H9 (cell line): ENCODE measurements at regions not wholly inside any gene's neighbourhood (a gene's known extent, or its start where the extent isn't known, plus 50 kb on each side); places are given as distances from the start of the nearest gene placed in this dataset.

Experiments
- DNase-seq: peaks from one replicate; pipeline ENCODE4 v3.0.0-alpha.2; 2017
- H2AFZ ChIP-seq: one replicate; pipeline ENCODE4 v1.6.1; 2013; ENCODE audit warnings: mild to moderate bottlenecking, low read length, control low read depth, moderate library complexity
- H2AK5ac ChIP-seq: 2 replicates; pipeline ENCODE4 v1.6.1; 2013; ENCODE audit warnings: low read length, control low read depth, mixed read lengths; ENCODE audit not compliant: insufficient read length
- H2BK120ac ChIP-seq: one replicate; pipeline ENCODE4 v1.6.1; 2013; ENCODE audit warnings: low read depth, mild to moderate bottlenecking, low read length, control low read depth, inconsistent platforms; ENCODE audit not compliant: poor library complexity, severe bottlenecking
- H2BK12ac ChIP-seq: 2 replicates; pipeline ENCODE4 v1.6.1; 2013; ENCODE audit warnings: low read length, control low read depth, mixed read lengths, low read depth; ENCODE audit not compliant: insufficient read length
- H2BK15ac ChIP-seq: 2 replicates; pipeline ENCODE4 v1.6.1; 2013; ENCODE audit warnings: low read depth, low read length, control low read depth
- H2BK20ac ChIP-seq: one replicate; pipeline ENCODE4 v1.6.1; 2013; ENCODE audit warnings: low read depth, mild to moderate bottlenecking, low read length, control low read depth, inconsistent platforms; ENCODE audit not compliant: poor library complexity, severe bottlenecking
- H2BK5ac ChIP-seq: 2 replicates; pipeline ENCODE4 v1.6.1; 2013; ENCODE audit warnings: low read length, control low read depth, mixed read lengths; ENCODE audit not compliant: insufficient read length
- H3K14ac ChIP-seq: 2 replicates; pipeline ENCODE4 v1.6.1; 2013; ENCODE audit warnings: low read length, control low read depth; ENCODE audit not compliant: insufficient read depth
- H3K18ac ChIP-seq: 2 replicates; pipeline ENCODE4 v1.6.1; 2013; ENCODE audit warnings: low read depth, mild to moderate bottlenecking, mixed read lengths, low read length, control low read depth; ENCODE audit not compliant: insufficient read length
- H3K23ac ChIP-seq: 2 replicates; pipeline ENCODE4 v1.6.1; 2013; ENCODE audit warnings: low read length, control low read depth, mixed read lengths, low read depth; ENCODE audit not compliant: insufficient read length
- H3K23me2 ChIP-seq: 2 replicates; pipeline ENCODE4 v1.6.1; 2013; ENCODE audit warnings: low read depth, mild to moderate bottlenecking, mixed read lengths, low read length, control low read depth; ENCODE audit not compliant: insufficient read length, poor library complexity, severe bottlenecking
- H3K27ac ChIP-seq: 2 replicates; pipeline ENCODE4 v1.5.1; 2013; ENCODE audit warnings: low read length, control low read depth, mixed read lengths, low read depth; ENCODE audit not compliant: insufficient read length
- H3K27me3 ChIP-seq: 2 replicates; pipeline ENCODE4 v1.6.1; 2013; ENCODE audit warnings: low read length, control low read depth, inconsistent platforms; ENCODE audit not compliant: insufficient read depth
- H3K4ac ChIP-seq: 2 replicates; pipeline ENCODE4 v1.6.1; 2013; ENCODE audit warnings: low read depth, mild to moderate bottlenecking, control low read depth, inconsistent platforms, low read length, moderate library complexity
- H3K4me1 ChIP-seq: 2 replicates; pipeline ENCODE4 v1.6.1; 2013; ENCODE audit warnings: low read length, control low read depth, inconsistent platforms; ENCODE audit not compliant: insufficient read depth
- H3K4me2 ChIP-seq: 2 replicates; pipeline ENCODE4 v1.6.1; 2013; ENCODE audit warnings: low read length, control low read depth, mixed read lengths; ENCODE audit not compliant: insufficient read length, insufficient read depth
- H3K56ac ChIP-seq: 2 replicates; pipeline ENCODE4 v1.6.1; 2013; ENCODE audit warnings: low read depth, mild to moderate bottlenecking, mixed read lengths, low read length, control low read depth; ENCODE audit not compliant: insufficient read length
- H3K79me1 ChIP-seq: 2 replicates; pipeline ENCODE4 v1.6.1; 2013; ENCODE audit warnings: low read depth, mild to moderate bottlenecking, moderate library complexity, low read length, control low read depth, inconsistent platforms; ENCODE audit not compliant: insufficient read depth, poor library complexity, severe bottlenecking
- H3K79me2 ChIP-seq: 2 replicates; pipeline ENCODE4 v1.6.1; 2013; ENCODE audit warnings: low read length, control low read depth, inconsistent platforms; ENCODE audit not compliant: insufficient read depth
- H3K9ac ChIP-seq: 2 replicates; pipeline ENCODE4 v1.6.1; 2013; ENCODE audit warnings: low read length, control low read depth, mixed read lengths; ENCODE audit not compliant: insufficient read length; ENCODE audit errors: extremely low read depth
- H3K9me3 ChIP-seq: one replicate; pipeline ENCODE4 v1.6.1; 2013; ENCODE audit warnings: low read depth, low read length, inconsistent platforms; ENCODE audit not compliant: control insufficient read depth
- H3T11ph ChIP-seq: one replicate; pipeline ENCODE4 v1.6.1; 2013; ENCODE audit warnings: mild to moderate bottlenecking, low read length, control low read depth, inconsistent platforms
- H4K20me1 ChIP-seq: one replicate; pipeline ENCODE4 v1.6.1; 2013; ENCODE audit not compliant: control insufficient read depth, insufficient read length, insufficient read depth
- H4K5ac ChIP-seq: 2 replicates; pipeline ENCODE4 v1.6.1; 2013; ENCODE audit warnings: low read depth, mild to moderate bottlenecking, mixed read lengths, low read length, control low read depth; ENCODE audit not compliant: insufficient read length
- H4K8ac ChIP-seq: replicated peaks from 2 replicates; pipeline ENCODE4 v1.6.1; 2013; ENCODE audit warnings: low read length, control low read depth, mixed read lengths, low read depth; ENCODE audit not compliant: insufficient read length
- H4K91ac ChIP-seq: 2 replicates; pipeline ENCODE4 v1.6.1; 2013; ENCODE audit warnings: low read depth, mild to moderate bottlenecking, moderate library complexity, mixed read lengths, low read length, control low read depth; ENCODE audit not compliant: insufficient read length
- H3K27ac Mint-ChIP-seq, 3 experiments: 2 replicates in 2 of 3; 3 replicates in 1 of 3; pipeline ENCODE4 v1.8.0; 2020 to 2021; ENCODE audit warnings: mixed read lengths in 3 of 3, mild to moderate bottlenecking in 1 of 3, moderate library complexity in 1 of 3
- H3K27me3 Mint-ChIP-seq: 2 replicates; pipeline ENCODE4 v1.8.0; 2021; ENCODE audit warnings: low read depth, mild to moderate bottlenecking, moderate library complexity, mixed read lengths
- H3K36me3 Mint-ChIP-seq, 3 experiments: 2 replicates in 2 of 3; 3 replicates in 1 of 3; pipeline ENCODE4 v1.8.0; 2020 to 2021; ENCODE audit warnings: low read depth in 3 of 3, mixed read lengths in 3 of 3; ENCODE audit not compliant: insufficient read depth in 1 of 3
- H3K4me1 Mint-ChIP-seq, 2 experiments: 2 replicates each; pipeline ENCODE4 v1.8.0; 2020; ENCODE audit warnings: mixed read lengths in 2 of 2
- H3K4me3 Mint-ChIP-seq, 2 experiments: 2 replicates in 1 of 2; 3 replicates in 1 of 2; pipeline ENCODE4 v1.8.0; 2020 to 2021; ENCODE audit warnings: mild to moderate bottlenecking in 2 of 2, mixed read lengths in 2 of 2, moderate library complexity in 1 of 2
- H3K9me3 Mint-ChIP-seq, 2 experiments: 2 replicates in 1 of 2; 3 replicates in 1 of 2; pipeline ENCODE4 v1.8.0; 2020; ENCODE audit warnings: mild to moderate bottlenecking in 2 of 2, mixed read lengths in 2 of 2, moderate library complexity in 1 of 2
- CTCF ChIP-seq: fragments of 200-600 bp; sonication (generic); conservative IDR thresholded peaks from 3 replicates; pipeline ENCODE4 v1.8.0; 2021; ENCODE audit warnings: antibody characterized with exemption, mild to moderate bottlenecking
- WGBS: extraction: QIAGEN DNeasy Blood & Tissue Kit; methylation state at CpG from one replicate; pipeline ENCODE4 v1.1.7; 2013; ENCODE audit warnings: missing lambda C conversion rate, low lambda C conversion rate, mixed read lengths; ENCODE audit not compliant: insufficient read length; ENCODE audit errors: extremely low coverage; 5-methylcytosine and 5-hydroxymethylcytosine counted together

- Histone ChIP-seq H2BK5ac (no peak overlapping the region), H3K9ac (no peak overlapping the region), H3K56ac (no peak overlapping the region), H3K79me1 (no peaks in the 10 kb centered on the region), H3K23me2 (no peaks in the 10 kb centered on the region), H3K23ac (no peak overlapping the region), H3K4me2 (no peak overlapping the region), H2BK20ac (no peak overlapping the region), H4K20me1 (no peaks in the 10 kb centered on the region), H4K91ac (no peak overlapping the region), H2AK5ac (no peak overlapping the region), H3K4me1 (no peaks in the 10 kb centered on the region; the same call in 1 of the 2 replicates), H2BK120ac (no peak overlapping the region), H4K8ac (no peak overlapping the region), H3K14ac (no peak overlapping the region), H2AFZ (no peak overlapping the region), H3K18ac (no peak overlapping the region), H3K27me3 (no peaks in the 10 kb centered on the region), H2BK15ac (no peak overlapping the region), H3K4ac (no peak overlapping the region), H3T11ph (no peak overlapping the region), H3K27ac (no peak overlapping the region), H4K5ac (no peak overlapping the region), H2BK12ac (no peak overlapping the region), H3K9me3 (no peaks in the 10 kb centered on the region), H3K79me2 (no peaks in the 10 kb centered on the region)
- DNase-seq = no peak
- no CpG with 5 or more reads among the region's 2 CpGs for WGBS
- H3K27ac Mint-ChIP-seq = no peak overlapping the region
- peaks cover 7 to 23% of the 10 kb centered on the region in 2 experiments for H3K4me1 Mint-ChIP-seq
- H3K27me3 Mint-ChIP-seq = no peaks in the 10 kb centered on the region
- H3K9me3 Mint-ChIP-seq = no peaks in the 10 kb centered on the region
- no peaks in the 10 kb centered on the region; a peak in 1 of 7 replicates for H3K36me3 Mint-ChIP-seq
- TF ChIP-seq CTCF = no peak
- no peak overlapping the region for H3K4me3 Mint-ChIP-seq
Observed at GRCh38 chr4:81358154-81358553, 113.6 kb downstream of the RASGEF1B start.
